SK-N-SH (cell line): ENCODE measurements at regions not wholly inside any gene's neighbourhood (a gene's known extent, or its start where the extent isn't known, plus 50 kb on each side); places are given as distances from the start of the nearest gene placed in this dataset.
"Not testable (repeated sequence)": the region's sequence is repeated elsewhere in the genome, so short reads cannot be mapped to it uniquely, and the experiment has no call there.

Experiments
- CTCF ChIP-seq: fragments of 200-600 bp; sonication (generic); IDR thresholded peaks from 2 replicates; pipeline ENCODE4 v1.6.1; 2017; ENCODE audit warnings: antibody characterized with exemption, mild to moderate bottlenecking, moderate library complexity
- FOXM1 ChIP-seq: IDR thresholded peaks from 2 replicates; pipeline ENCODE4 v1.4.0; 2012; ENCODE audit warnings: low read depth, mild to moderate bottlenecking
- GATA2 ChIP-seq: sonication (generic); formaldehyde crosslinking; IDR thresholded peaks from 2 replicates; pipeline ENCODE4 v1.5.0; 2020; ENCODE audit warnings: mild to moderate bottlenecking, missing genetic modification reagents
- NFIC ChIP-seq: IDR thresholded peaks from 2 replicates; pipeline ENCODE4 v1.4.0; 2012; ENCODE audit warnings: borderline replicate concordance
- NRF1 ChIP-seq: IDR thresholded peaks from 2 replicates; pipeline ENCODE4 v1.6.1; 2012; ENCODE audit warnings: low read depth, mild to moderate bottlenecking, low read length
- POLR2AphosphoS5 ChIP-seq: IDR thresholded peaks from 2 replicates; pipeline ENCODE4 v1.6.1; 2012; ENCODE audit warnings: low read depth, low read length
- RFX5 ChIP-seq: IDR thresholded peaks from 2 replicates; pipeline ENCODE4 v1.6.1; 2012; ENCODE audit warnings: mild to moderate bottlenecking, improper control_type of control experiment, low read length
- SMC3 ChIP-seq: IDR thresholded peaks from 2 replicates; pipeline ENCODE4 v1.6.1; 2012; ENCODE audit warnings: low read depth, low read length, improper control_type of control experiment
- USF1 ChIP-seq: IDR thresholded peaks from 2 replicates; pipeline ENCODE4 v1.4.0; 2012; ENCODE audit warnings: low read depth, borderline replicate concordance

DNA sequence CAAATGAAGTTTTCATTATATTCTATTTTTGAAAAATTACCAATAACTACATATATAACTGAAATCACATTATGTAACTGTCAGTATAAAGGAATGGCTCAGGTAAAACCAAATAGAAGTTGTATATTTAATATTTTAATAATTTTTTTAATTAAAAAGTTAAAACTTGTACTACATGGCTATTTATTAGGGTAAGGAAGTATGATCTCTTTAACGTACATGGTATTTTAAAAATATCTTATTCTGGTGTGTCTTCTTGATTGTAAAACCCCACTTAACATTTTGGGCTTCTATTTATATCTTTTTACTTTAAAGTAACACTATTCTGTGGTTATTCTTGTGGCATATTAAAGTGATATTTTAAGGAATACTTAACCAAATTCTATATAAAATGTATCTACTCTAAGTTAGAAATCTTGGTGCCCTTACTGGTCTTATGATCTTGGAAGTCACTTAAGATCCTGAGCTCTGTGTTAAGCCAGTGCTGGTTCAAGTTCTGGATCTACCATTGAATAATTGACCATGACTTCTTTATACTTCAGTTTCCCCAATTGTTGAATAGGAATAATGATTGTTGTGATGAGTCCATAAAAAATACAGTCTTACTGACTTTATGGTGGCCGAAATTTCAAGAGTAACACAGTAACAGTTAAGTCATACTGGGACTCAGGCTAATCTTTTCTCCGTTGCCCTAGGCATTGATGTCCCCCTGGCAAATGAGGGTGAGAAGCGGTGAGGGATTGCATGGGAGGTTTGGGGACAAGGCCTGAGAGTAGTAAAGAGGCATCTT is 97.1 kb upstream of the TPTE start:
- not testable (repeated sequence) for TF ChIP-seq CTCF; SMC3; USF1; POLR2AphosphoS5; RFX5; NRF1; FOXM1; NFIC; GATA2 (CRISPR knock-in tag)
